ENCODE measurements at regions not wholly inside any gene's neighbourhood (a gene's known extent, or its start where the extent isn't known, plus 50 kb on each side); places are given as distances from the start of the nearest gene placed in this dataset.

GRCh38 chr1:25072461-25072860, 142.4 kb upstream of the RUNX3 start:
- no peak for TF ChIP-seq CTCF (IDR thresholded peaks at IDR 0.05)
- Histone ChIP-seq H3K27ac (no peak overlapping the region), H3K4me3 (no peak overlapping the region)
- DNase-seq (ENCODE audit: low spot score) = no peak

- no peak overlapping the region for H3K4me3 ChIP-seq
- DNase-seq (ENCODE audit: low spot score) = no peak
- no peak for TF ChIP-seq CTCF (IDR thresholded peaks at IDR 0.05)
- H3K27ac ChIP-seq = no peak overlapping the region
These were observed 138.8 kb upstream of the RUNX3 start for GRCh38 chr1:25068829-25069228.

GRCh38 chr1:25068316-25068715, 138.2 kb upstream of the RUNX3 start:
- H3K27ac ChIP-seq = no peak overlapping the region

GRCh38 chr1:25067518-25068251, 137.6 kb upstream of the RUNX3 start:
- DNase-seq (ENCODE audit: low spot score) = no peak
- no peak overlapping the region for H3K27ac ChIP-seq
- H3K4me3 ChIP-seq = no peak overlapping the region
- TF ChIP-seq CTCF (IDR thresholded peaks at IDR 0.05) = no peak

More at GRCh38 chr1:25068316-25068715, 138.2 kb upstream of the RUNX3 start:
- DNase-seq (ENCODE audit: low spot score) = no peak
- H3K4me3 ChIP-seq = no peak overlapping the region
- no peak for TF ChIP-seq CTCF (IDR thresholded peaks at IDR 0.05)

DNA sequence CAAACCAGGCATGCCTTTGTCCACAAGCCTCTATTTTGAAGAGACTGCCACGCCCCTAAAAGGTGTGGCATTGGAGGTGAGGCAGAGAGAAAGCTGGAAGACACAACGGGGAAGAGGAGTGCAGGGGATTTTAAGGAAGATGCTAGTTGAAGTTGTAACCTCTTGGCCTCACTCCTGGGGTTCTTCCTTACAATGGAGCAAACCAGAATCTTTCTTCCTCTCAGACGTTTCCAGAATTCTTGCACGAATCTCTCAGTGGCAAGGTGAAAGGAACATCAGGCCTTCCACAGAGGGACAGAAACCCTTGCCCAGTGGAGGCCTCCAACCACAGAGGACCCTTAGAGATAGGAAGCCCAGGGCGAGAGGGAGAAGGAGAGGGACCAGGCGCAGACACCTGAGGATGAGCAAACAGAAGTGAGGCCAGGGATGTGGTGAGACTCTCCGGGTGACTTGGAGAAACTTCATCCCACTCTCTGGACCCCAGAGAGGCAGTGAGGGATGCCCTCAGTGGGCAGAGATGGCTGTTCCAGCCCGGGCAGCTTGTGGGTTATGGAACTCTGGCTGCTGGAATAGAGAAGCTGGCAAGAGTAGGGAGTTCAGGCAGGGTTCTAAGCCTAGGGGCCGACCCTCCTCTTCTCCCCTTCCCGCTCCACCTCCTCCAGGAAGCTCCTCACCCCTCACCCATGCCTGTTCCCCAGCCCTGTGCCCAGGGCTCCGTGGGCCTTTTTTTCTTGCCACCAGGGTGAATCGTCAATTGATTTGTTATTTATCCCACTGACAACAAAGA, 136.8 kb upstream of the RUNX3 start:
- H3K4me3 ChIP-seq = no peak overlapping the region
- DNase-seq (ENCODE audit: low spot score) = no peak
- TF ChIP-seq CTCF (IDR thresholded peaks at IDR 0.05) = no peak
- no peak overlapping the region for H3K27ac ChIP-seq

- H3K27ac ChIP-seq = no peak overlapping the region
- H3K4me3 ChIP-seq = no peak overlapping the region
- no peak for TF ChIP-seq CTCF (IDR thresholded peaks at IDR 0.05)
- no peak for DNase-seq (ENCODE audit: low spot score)
These were observed 136.2 kb upstream of the RUNX3 start for GRCh38 chr1:25066256-25066655.
